ENCODE measurements at regions not wholly inside any gene's neighbourhood (a gene's known extent, or its start where the extent isn't known, plus 50 kb on each side); places are given as distances from the start of the nearest gene placed in this dataset.

- TF ChIP-seq REST (IDR thresholded peaks at IDR 0.05; ENCODE audit: insufficient read depth in 1 of 2, low read depth in 2 of 2, low read length in 2 of 2): no peak
- no peak for TF ChIP-seq POLR2AphosphoS5 (IDR thresholded peaks at IDR 0.05; ENCODE audit: low read depth, low read length)
- no peak for TF ChIP-seq SIN3A (IDR thresholded peaks at IDR 0.05; ENCODE audit: borderline replicate concordance, insufficient read depth, low read length)
- TF ChIP-seq TAF1 (IDR thresholded peaks at IDR 0.05; ENCODE audit: borderline replicate concordance, insufficient read depth, low read length): no peak
These were observed 301.3 kb downstream of the HRH4 start for GRCh38 chr18:24761765-24762164.
